Vagina (tissue), 2 donors: ENCODE measurements at regions not wholly inside any gene's neighbourhood (a gene's known extent, or its start where the extent isn't known, plus 50 kb on each side); places are given as distances from the start of the nearest gene placed in this dataset.
A peak's percentile ranks its signal among the peaks of the same experiment; 100 is the strongest.

Source experiments
- DNase-seq, 2 donors: peaks; one replicate each; pipeline ENCODE4 v3.0.0-alpha.2; 2017; ENCODE audit errors: extremely low spot score in 2 of 2
- H3K27ac ChIP-seq: fragments of 200-600 bp; sonication (generic); one replicate; pipeline ENCODE4 v1.5.1; 2019
- H3K27me3 ChIP-seq: fragments of 200-600 bp; sonication (generic); one replicate; pipeline ENCODE4 v1.5.1; 2019
- H3K36me3 ChIP-seq, 2 donors: fragments of 200-600 bp; sonication (generic); one replicate each; pipeline ENCODE4 v1.5.1; 2017 to 2019
- H3K4me1 ChIP-seq: fragments of 200-600 bp; sonication (generic); one replicate; pipeline ENCODE4 v1.5.1; 2019
- H3K4me3 ChIP-seq, 2 donors: fragments of 200-600 bp; sonication (generic); 1 replicate in 1 of 2; 2 replicates in 1 of 2; pipeline ENCODE4 v1.5.1; 2016 to 2019
- H3K9me3 ChIP-seq: fragments of 200-600 bp; sonication (generic); one replicate; pipeline ENCODE4 v1.5.1; 2019
- POLR2A ChIP-seq, 2 donors: fragments of 450-650 bp; IDR thresholded peaks; one replicate each; pipeline ENCODE4 v1.6.1; 2017; ENCODE audit warnings: antibody characterized with exemption in 2 of 2, mild to moderate bottlenecking in 2 of 2, moderate library complexity in 2 of 2
- POLR2AphosphoS5 ChIP-seq, 2 donors: sonication (generic); formaldehyde crosslinking; IDR thresholded peaks; one replicate each; pipeline ENCODE4 v1.9.0; 2017; ENCODE audit warnings: antibody characterized with exemption in 2 of 2, mild to moderate bottlenecking in 2 of 2, low read depth in 1 of 2; ENCODE audit not compliant: insufficient read depth in 1 of 2
- intact Hi-C: fragments of 100-400 bp; cut with DNase I; formaldehyde crosslinking; loops from one replicate; pipeline ENCODE4 v1.15.1; 2023
- TF ChIP-seq, protein P1 (sequence below), 3 experiments: fragments of 450-650 bp in 2 of 3; fragments of 200-600 bp in 1 of 3; sonication (generic) in 1 of 3; IDR thresholded peaks; one replicate each; pipeline ENCODE4 v1.5.1; 2017 to 2019; ENCODE audit warnings: antibody characterized with exemption in 3 of 3, mild to moderate bottlenecking in 2 of 3, moderate library complexity in 2 of 3

DNA sequence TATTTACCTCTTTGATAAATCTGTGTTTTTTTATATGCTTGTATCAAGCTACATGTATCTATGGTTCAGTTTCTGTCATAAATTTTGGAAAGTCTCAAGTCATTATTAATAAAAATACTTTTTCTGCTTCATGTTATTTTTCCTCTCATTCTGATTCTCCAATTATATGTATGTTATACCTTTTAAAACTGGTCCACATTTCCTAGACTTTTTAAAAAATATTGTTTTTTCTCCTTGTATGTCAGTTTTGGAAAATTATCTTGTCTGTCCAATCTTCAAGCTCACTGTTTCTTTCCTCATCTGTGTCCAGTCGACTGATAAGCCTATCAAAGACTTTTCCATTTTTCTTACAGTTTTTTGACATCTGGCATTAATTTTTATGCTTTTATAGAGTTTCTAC is 253.4 kb downstream of the ASXL3 start:
- intact Hi-C loops, result no loop called here
- Histone ChIP-seq H3K9me3 (no peaks in the 10 kb centered on the region), H3K27ac (no peak overlapping the region), H3K27me3 (no peaks in the 10 kb centered on the region), H3K36me3 (no peaks in the 10 kb centered on the region), H3K4me3 (no peak overlapping the region), H3K4me1 (no peaks in the 10 kb centered on the region)
- TF ChIP-seq, protein P1, sequence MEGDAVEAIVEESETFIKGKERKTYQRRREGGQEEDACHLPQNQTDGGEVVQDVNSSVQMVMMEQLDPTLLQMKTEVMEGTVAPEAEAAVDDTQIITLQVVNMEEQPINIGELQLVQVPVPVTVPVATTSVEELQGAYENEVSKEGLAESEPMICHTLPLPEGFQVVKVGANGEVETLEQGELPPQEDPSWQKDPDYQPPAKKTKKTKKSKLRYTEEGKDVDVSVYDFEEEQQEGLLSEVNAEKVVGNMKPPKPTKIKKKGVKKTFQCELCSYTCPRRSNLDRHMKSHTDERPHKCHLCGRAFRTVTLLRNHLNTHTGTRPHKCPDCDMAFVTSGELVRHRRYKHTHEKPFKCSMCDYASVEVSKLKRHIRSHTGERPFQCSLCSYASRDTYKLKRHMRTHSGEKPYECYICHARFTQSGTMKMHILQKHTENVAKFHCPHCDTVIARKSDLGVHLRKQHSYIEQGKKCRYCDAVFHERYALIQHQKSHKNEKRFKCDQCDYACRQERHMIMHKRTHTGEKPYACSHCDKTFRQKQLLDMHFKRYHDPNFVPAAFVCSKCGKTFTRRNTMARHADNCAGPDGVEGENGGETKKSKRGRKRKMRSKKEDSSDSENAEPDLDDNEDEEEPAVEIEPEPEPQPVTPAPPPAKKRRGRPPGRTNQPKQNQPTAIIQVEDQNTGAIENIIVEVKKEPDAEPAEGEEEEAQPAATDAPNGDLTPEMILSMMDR (IDR thresholded peaks at IDR 0.05), result no peak
- TF ChIP-seq POLR2AphosphoS5 (IDR thresholded peaks at IDR 0.05; ENCODE audit: insufficient read depth in 1 of 2, low read depth in 1 of 2) (no peak), POLR2A (IDR thresholded peaks at IDR 0.05) (no peak)
- DNase-seq, result no peak

- Histone ChIP-seq H3K4me3 (no peak overlapping the region), H3K4me1 (no peaks in the 10 kb centered on the region), H3K36me3 (no peaks in the 10 kb centered on the region), H3K27me3 (no peaks in the 10 kb centered on the region), H3K27ac (no peak overlapping the region), H3K9me3 (no peaks in the 10 kb centered on the region)
- intact Hi-C loops, result no loop called here
- TF ChIP-seq POLR2A (IDR thresholded peaks at IDR 0.05) (no peak), POLR2AphosphoS5 (IDR thresholded peaks at IDR 0.05; ENCODE audit: insufficient read depth in 1 of 2, low read depth in 1 of 2) (no peak)
- TF ChIP-seq, protein P1 (IDR thresholded peaks at IDR 0.05), result no peak
- DNase-seq, result no peak
These were observed 252.2 kb downstream of the ASXL3 start for GRCh38 chr18:33830213-33830612.

- Histone ChIP-seq H3K4me3 (no peak overlapping the region), H3K9me3 (no peaks in the 10 kb centered on the region), H3K27me3 (no peaks in the 10 kb centered on the region), H3K4me1 (no peaks in the 10 kb centered on the region), H3K36me3 (no peaks in the 10 kb centered on the region), H3K27ac (no peak overlapping the region)
- TF ChIP-seq POLR2A (IDR thresholded peaks at IDR 0.05) (no peak), POLR2AphosphoS5 (IDR thresholded peaks at IDR 0.05; ENCODE audit: insufficient read depth in 1 of 2, low read depth in 1 of 2) (no peak)
- TF ChIP-seq, protein P1 (IDR thresholded peaks at IDR 0.05), result no peak
- DNase-seq, result no peak
- intact Hi-C loops, result no loop called here
These were observed 250.9 kb downstream of the ASXL3 start for GRCh38 chr18:33828949-33829348.

- Histone ChIP-seq H3K36me3 (no peaks in the 10 kb centered on the region), H3K4me3 (no peak overlapping the region), H3K4me1 (no peaks in the 10 kb centered on the region), H3K9me3 (no peaks in the 10 kb centered on the region), H3K27ac (no peak overlapping the region), H3K27me3 (no peaks in the 10 kb centered on the region)
- TF ChIP-seq POLR2A (IDR thresholded peaks at IDR 0.05) (no peak), POLR2AphosphoS5 (IDR thresholded peaks at IDR 0.05; ENCODE audit: insufficient read depth in 1 of 2, low read depth in 1 of 2) (no peak)
- TF ChIP-seq, protein P1 (IDR thresholded peaks at IDR 0.05), result no peak
- intact Hi-C loops, result no loop called here
- DNase-seq, result no peak
These were observed 248.1 kb downstream of the ASXL3 start for GRCh38 chr18:33826151-33826550.

DNA sequence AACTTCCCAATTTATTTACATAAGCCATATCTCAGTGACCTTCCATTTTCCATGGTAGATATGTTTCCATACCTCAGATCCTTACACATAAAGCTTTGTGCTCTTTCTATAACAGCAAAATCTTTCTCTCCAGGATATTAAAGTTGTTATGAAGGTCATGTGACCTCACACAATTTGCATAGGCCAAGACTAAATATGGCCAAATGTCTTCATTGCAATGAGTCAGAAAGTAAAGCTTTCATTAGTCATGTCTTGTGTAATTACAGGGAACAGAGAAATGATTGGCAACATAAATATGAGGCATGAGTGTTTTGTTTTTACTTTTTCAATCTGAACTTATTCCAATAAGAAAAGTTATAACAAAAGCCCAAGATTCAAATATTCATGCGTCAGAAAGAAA is 243.5 kb downstream of the ASXL3 start:
- peak in 1 of 2 donors; percentile 69 for TF ChIP-seq POLR2AphosphoS5 (IDR thresholded peaks at IDR 0.05; ENCODE audit: insufficient read depth in 1 of 2, low read depth in 1 of 2)
- TF ChIP-seq, protein P1 (IDR thresholded peaks at IDR 0.05), result no peak
- Histone ChIP-seq H3K9me3 (no peaks in the 10 kb centered on the region), H3K4me1 (no peaks in the 10 kb centered on the region), H3K27me3 (no peaks in the 10 kb centered on the region), H3K27ac (no peak overlapping the region), H3K4me3 (no peak overlapping the region), H3K36me3 (no peaks in the 10 kb centered on the region)
- intact Hi-C loops, result no loop called here
- no peak for DNase-seq
